HG03108 (cell line): ENCODE measurements at regions not wholly inside any gene's neighbourhood (a gene's known extent, or its start where the extent isn't known, plus 50 kb on each side); places are given as distances from the start of the nearest gene placed in this dataset.

Experiments
- ATAC-seq: cut with Tn5 transposase; IDR thresholded peaks from one replicate; pipeline ENCODE4 v1.9.1; 2021; ENCODE audit warnings: moderate library complexity; ENCODE audit not compliant: unreplicated experiment

- ATAC-seq: no peak
Measured at GRCh38 chr2:21386666-21387065, 262.9 kb downstream of the TDRD15 start.

- no peak for ATAC-seq
Measured at GRCh38 chr2:21392649-21393048, 268.9 kb downstream of the TDRD15 start.

GRCh38 chr2:21393173-21393572, 269.4 kb downstream of the TDRD15 start:
- ATAC-seq: no peak

- no peak for ATAC-seq
Measured at GRCh38 chr2:21395366-21395765, 271.6 kb downstream of the TDRD15 start.

GRCh38 chr2:21396252-21396651, 272.5 kb downstream of the TDRD15 start:
- no peak for ATAC-seq

- ATAC-seq: no peak
Measured at GRCh38 chr2:21401022-21401698, 277.4 kb downstream of the TDRD15 start.

- no peak for ATAC-seq
Measured at GRCh38 chr2:21404137-21404536, 280.4 kb downstream of the TDRD15 start.

- ATAC-seq: no peak
Measured at GRCh38 chr2:21404827-21405625, 281.3 kb downstream of the TDRD15 start.

- no peak for ATAC-seq
Measured at GRCh38 chr2:21406386-21406785, 282.6 kb downstream of the TDRD15 start.

- no peak for ATAC-seq
Measured at GRCh38 chr2:21406911-21407310, 283.1 kb downstream of the TDRD15 start.

- no peak for ATAC-seq
Measured at GRCh38 chr2:21407851-21408250, 284.1 kb downstream of the TDRD15 start.

- ATAC-seq: no peak
Measured at GRCh38 chr2:21411741-21412140, 288.0 kb downstream of the TDRD15 start.

GRCh38 chr2:21412944-21413443, 289.2 kb downstream of the TDRD15 start:
- no peak for ATAC-seq

- ATAC-seq: no peak
Measured at GRCh38 chr2:21415234-21415633, 291.5 kb downstream of the TDRD15 start.

- ATAC-seq: no peak
Measured at GRCh38 chr2:21416226-21416625, 292.5 kb downstream of the TDRD15 start.

GRCh38 chr2:21418456-21418855, 294.7 kb downstream of the TDRD15 start:
- no peak for ATAC-seq

GRCh38 chr2:21420553-21421335, 297.0 kb downstream of the TDRD15 start:
- ATAC-seq: no peak

- ATAC-seq: no peak
Measured at GRCh38 chr2:21422050-21422449, 298.3 kb downstream of the TDRD15 start.

GRCh38 chr2:21422724-21423522, 299.2 kb downstream of the TDRD15 start:
- no peak for ATAC-seq

GRCh38 chr2:21423854-21424253, 300.1 kb downstream of the TDRD15 start:
- no peak for ATAC-seq

GRCh38 chr2:21424375-21424774, 300.6 kb downstream of the TDRD15 start:
- no peak for ATAC-seq
